Activated CD4-positive, alpha-beta T cell treated with anti-CD3 and anti-CD28 coated beads for 1 hour (primary cell): ENCODE measurements at regions not wholly inside any gene's neighbourhood (a gene's known extent, or its start where the extent isn't known, plus 50 kb on each side); places are given as distances from the start of the nearest gene placed in this dataset.
"Not testable (repeated sequence)": the region's sequence is repeated elsewhere in the genome, so short reads cannot be mapped to it uniquely, and the experiment has no call there.

ENCODE experiments used
- DNase-seq: peaks from one replicate; pipeline ENCODE4 v3.0.0-alpha.2; 2020

GRCh38 chr12:131464081-131464480 lies 246.8 kb upstream of the SFSWAP start:
- no peak for DNase-seq

- DNase-seq, result no peak
Measured at GRCh38 chr12:131466306-131466705, 244.6 kb upstream of the SFSWAP start.

GRCh38 chr12:131466932-131467331 lies 244.0 kb upstream of the SFSWAP start:
- DNase-seq, result no peak

GRCh38 chr12:131468206-131468605 lies 242.7 kb upstream of the SFSWAP start:
- DNase-seq, result no peak

GRCh38 chr12:131469945-131470344 lies 240.9 kb upstream of the SFSWAP start:
- not testable (repeated sequence) for DNase-seq

- no peak for DNase-seq
Measured at GRCh38 chr12:131471271-131471905, 239.5 kb upstream of the SFSWAP start.

- no peak for DNase-seq
Measured at GRCh38 chr12:131471946-131472732, 238.8 kb upstream of the SFSWAP start.

- no peak for DNase-seq
Measured at GRCh38 chr12:131473261-131473660, 237.6 kb upstream of the SFSWAP start.

GRCh38 chr12:131473741-131474709 lies 236.9 kb upstream of the SFSWAP start:
- DNase-seq, result no peak

GRCh38 chr12:131475012-131475411 lies 235.9 kb upstream of the SFSWAP start:
- not testable (repeated sequence) for DNase-seq

GRCh38 chr12:131477613-131478012 lies 233.3 kb upstream of the SFSWAP start:
- DNase-seq, result no peak

GRCh38 chr12:131478468-131478867 lies 232.4 kb upstream of the SFSWAP start:
- DNase-seq, result no peak

GRCh38 chr12:131482199-131482598 lies 228.7 kb upstream of the SFSWAP start:
- DNase-seq, result no peak

GRCh38 chr12:131482686-131483085 lies 228.2 kb upstream of the SFSWAP start:
- no peak for DNase-seq

GRCh38 chr12:131486451-131487230 lies 224.2 kb upstream of the SFSWAP start:
- no peak for DNase-seq

- no peak for DNase-seq
Measured at GRCh38 chr12:131487388-131488124, 223.3 kb upstream of the SFSWAP start.

- DNase-seq, result no peak
Measured at GRCh38 chr12:131489718-131490117, 221.2 kb upstream of the SFSWAP start.

- no peak for DNase-seq
Measured at GRCh38 chr12:131491155-131491554, 219.7 kb upstream of the SFSWAP start.

- no peak for DNase-seq
Measured at GRCh38 chr12:131491916-131492490, 218.9 kb upstream of the SFSWAP start.

GRCh38 chr12:131493068-131493826 lies 217.6 kb upstream of the SFSWAP start:
- no peak for DNase-seq

GRCh38 chr12:131494216-131494615 lies 216.7 kb upstream of the SFSWAP start:
- DNase-seq, result no peak
